Fibroblast of lung (primary cell): ENCODE measurements at regions not wholly inside any gene's neighbourhood (a gene's known extent, or its start where the extent isn't known, plus 50 kb on each side); places are given as distances from the start of the nearest gene placed in this dataset.

Source experiments
- DNase-seq, 2 donors: peaks; one replicate each; pipeline versions ENCODE4 v3.0.0 to v3.0.0-alpha.2; 2010; ENCODE audit warnings: low read depth in 2 of 2
- H2AFZ ChIP-seq: 2 replicates; pipeline ENCODE4 v1.5.1; 2012; ENCODE audit warnings: low read length, control low read depth, inconsistent platforms
- H3K27ac ChIP-seq: 2 replicates; pipeline ENCODE4 v1.5.1; 2011; ENCODE audit warnings: low read length, control low read depth; ENCODE audit not compliant: insufficient read depth
- H3K27me3 ChIP-seq: 2 replicates; pipeline ENCODE4 v1.5.1; 2011; ENCODE audit warnings: mild to moderate bottlenecking, low read length; ENCODE audit not compliant: control insufficient read depth, insufficient read depth
- H3K36me3 ChIP-seq: 2 replicates; pipeline ENCODE4 v1.5.1; 2011; ENCODE audit warnings: low read length; ENCODE audit not compliant: control insufficient read depth, insufficient read depth
- H3K4me1 ChIP-seq: 2 replicates; pipeline ENCODE4 v1.5.1; 2011; ENCODE audit warnings: low read length; ENCODE audit not compliant: control insufficient read depth, insufficient read depth; ENCODE audit errors: extremely low read depth
- H3K4me2 ChIP-seq: 2 replicates; pipeline ENCODE4 v1.5.1; 2011; ENCODE audit warnings: low read length, control low read depth; ENCODE audit not compliant: insufficient read depth; ENCODE audit errors: extremely low read depth
- H3K4me3 ChIP-seq, 4 experiments: fragments of 200-600 bp in 1 of 4; sonication (generic) in 1 of 4; replicated peaks in 1 of 4; 2 replicates each; pipeline ENCODE4 v1.5.1; 2011 to 2016; ENCODE audit warnings: low read length in 4 of 4, low read depth in 3 of 4, mild to moderate bottlenecking in 3 of 4, control low read depth in 2 of 4, inconsistent platforms in 1 of 4, mixed read lengths in 1 of 4; ENCODE audit not compliant: insufficient read depth in 1 of 4; ENCODE audit errors: control extremely low read depth in 1 of 4
- H3K79me2 ChIP-seq: 2 replicates; pipeline ENCODE4 v1.5.1; 2012; ENCODE audit warnings: mild to moderate bottlenecking, low read length, inconsistent platforms; ENCODE audit not compliant: control insufficient read depth, insufficient read depth
- H3K9ac ChIP-seq: 2 replicates; pipeline ENCODE4 v1.5.1; 2011; ENCODE audit warnings: mild to moderate bottlenecking, low read length, control low read depth; ENCODE audit not compliant: insufficient read depth
- H3K9me3 ChIP-seq: 2 replicates; pipeline ENCODE4 v1.5.1; 2012; ENCODE audit warnings: low read depth, low read length; ENCODE audit not compliant: control insufficient read depth, insufficient read depth
- H4K20me1 ChIP-seq: 2 replicates; pipeline ENCODE4 v1.5.1; 2011; ENCODE audit warnings: low read length; ENCODE audit not compliant: control insufficient read depth, insufficient read depth; ENCODE audit errors: extremely low read depth
- CTCF ChIP-seq, 2 donors: IDR thresholded peaks in 1 of 2; conservative IDR thresholded peaks in 1 of 2; 1 replicate in 1 of 2; 2 replicates in 1 of 2; pipeline ENCODE4 v1.5.1; 2011 to 2012; ENCODE audit warnings: low read length in 2 of 2, control low read depth in 1 of 2, inconsistent platforms in 1 of 2, low read depth in 1 of 2, mild to moderate bottlenecking in 1 of 2
- EZH2 ChIP-seq: IDR thresholded peaks from 2 replicates; pipeline ENCODE4 v1.5.1; 2012; ENCODE audit warnings: low read length, control low read depth, mild to moderate bottlenecking; ENCODE audit errors: missing control alignments

GRCh38 chr9:26530841-26531240 lies 361.8 kb downstream of the CAAP1 start:
- no peaks in the 10 kb centered on the region for H3K79me2 ChIP-seq
- H2AFZ ChIP-seq: no peak overlapping the region
- H3K4me1 ChIP-seq: no peaks in the 10 kb centered on the region
- H3K27me3 ChIP-seq: no peaks in the 10 kb centered on the region
- no peak overlapping the region for H3K27ac ChIP-seq
- no peak overlapping the region for H3K9ac ChIP-seq
- H3K9me3 ChIP-seq: no peaks in the 10 kb centered on the region
- no peaks in the 10 kb centered on the region for H3K36me3 ChIP-seq
- no peak for DNase-seq
- no peak for TF ChIP-seq CTCF (conservative IDR thresholded peaks at IDR 0.05 in 1 of 2, IDR thresholded peaks at IDR 0.05 in 1 of 2; ENCODE audit: low read depth in 1 of 2, low read length in 2 of 2)
- TF ChIP-seq EZH2: no peak
- no peak overlapping the region for H3K4me3 ChIP-seq
- H4K20me1 ChIP-seq: no peaks in the 10 kb centered on the region
- no peak overlapping the region for H3K4me2 ChIP-seq

GRCh38 chr9:26527931-26528330 lies 364.7 kb downstream of the CAAP1 start:
- Histone ChIP-seq H3K27ac (no peak overlapping the region), H4K20me1 (no peaks in the 10 kb centered on the region), H3K4me3 (no peak overlapping the region), H3K79me2 (no peaks in the 10 kb centered on the region), H2AFZ (no peak overlapping the region), H3K4me2 (no peak overlapping the region), H3K9me3 (no peaks in the 10 kb centered on the region), H3K27me3 (no peaks in the 10 kb centered on the region), H3K4me1 (no peaks in the 10 kb centered on the region), H3K9ac (no peak overlapping the region), H3K36me3 (no peaks in the 10 kb centered on the region)
- DNase-seq: no peak
- TF ChIP-seq EZH2 (no peak), CTCF (conservative IDR thresholded peaks at IDR 0.05 in 1 of 2, IDR thresholded peaks at IDR 0.05 in 1 of 2; ENCODE audit: low read depth in 1 of 2, low read length in 2 of 2) (no peak)

GRCh38 chr9:26524267-26524666 lies 368.3 kb downstream of the CAAP1 start:
- Histone ChIP-seq H2AFZ (no peak overlapping the region), H3K27ac (no peak overlapping the region), H4K20me1 (no peaks in the 10 kb centered on the region), H3K27me3 (no peaks in the 10 kb centered on the region), H3K9me3 (no peaks in the 10 kb centered on the region), H3K4me3 (no peak overlapping the region), H3K9ac (no peak overlapping the region), H3K4me1 (no peaks in the 10 kb centered on the region), H3K79me2 (no peaks in the 10 kb centered on the region), H3K36me3 (no peaks in the 10 kb centered on the region), H3K4me2 (no peak overlapping the region)
- DNase-seq: no peak
- TF ChIP-seq EZH2: no peak
